ENCODE measurements at regions not wholly inside any gene's neighbourhood (a gene's known extent, or its start where the extent isn't known, plus 50 kb on each side); places are given as distances from the start of the nearest gene placed in this dataset.

DNA sequence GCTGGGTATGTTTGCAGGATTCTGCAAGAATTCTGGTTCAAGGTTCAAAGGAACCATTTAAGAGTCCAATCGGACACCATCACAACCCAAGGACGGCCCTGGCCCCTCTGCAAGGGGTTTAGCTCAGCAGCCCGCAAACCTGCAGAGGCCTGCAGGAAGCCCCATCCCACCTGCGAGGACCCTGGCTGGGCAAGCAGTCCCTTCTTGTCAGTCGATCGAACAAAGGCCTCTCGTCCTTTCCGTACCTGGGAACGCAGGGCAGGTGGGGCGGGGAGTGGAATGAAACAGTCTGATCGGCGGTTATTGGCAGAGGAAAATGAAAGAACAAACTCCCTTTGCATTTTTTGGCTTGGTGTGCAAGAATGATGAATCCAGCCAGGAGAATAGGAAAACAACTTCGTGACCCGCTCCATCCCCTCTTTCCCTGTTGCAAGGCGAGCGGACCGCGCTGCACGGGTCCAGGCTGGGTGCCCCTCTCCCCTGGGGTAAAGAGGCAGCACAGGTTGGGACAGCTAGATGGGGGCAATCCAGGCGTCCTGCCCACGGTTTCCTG is 73.7 kb downstream of the INSIG1 start:
- in situ Hi-C loops (cut with MboI) = no loop called here
- TF ChIP-seq KAT7 (CRISPR knock-in tag; IDR thresholded peaks at IDR 0.05; ENCODE audit: borderline replicate concordance) (no peak), FOXA3 (CRISPR knock-in tag; conservative IDR thresholded peaks at IDR 0.05 in 1 of 2, IDR thresholded peaks at IDR 0.05 in 1 of 2) (no peak), ZNF699 (CRISPR knock-in tag; IDR thresholded peaks at IDR 0.05; ENCODE audit: insufficient replicate concordance) (no peak), ZNF444 (CRISPR knock-in tag; IDR thresholded peaks at IDR 0.05) (no peak), RBM17 (IDR thresholded peaks at IDR 0.05; ENCODE audit: borderline replicate concordance, low read depth, low read length) (no peak), ZBTB7A (IDR thresholded peaks at IDR 0.05; ENCODE audit: borderline replicate concordance, control insufficient read depth, low read depth, low read length) (no peak), TAF9B (IDR thresholded peaks at IDR 0.05; ENCODE audit: partially characterized antibody) (no peak), GTF2A2 (tag; IDR thresholded peaks at IDR 0.05) (no peak), ZNF75A (CRISPR knock-in tag; IDR thresholded peaks at IDR 0.05) (no peak), XRCC4 (IDR thresholded peaks at IDR 0.05; ENCODE audit: extremely low read depth, insufficient read depth, insufficient read length) (no peak), SRSF3 (IDR thresholded peaks at IDR 0.05; ENCODE audit: insufficient read depth, low read length) (no peak)
- TF ChIP-seq, protein P1, sequence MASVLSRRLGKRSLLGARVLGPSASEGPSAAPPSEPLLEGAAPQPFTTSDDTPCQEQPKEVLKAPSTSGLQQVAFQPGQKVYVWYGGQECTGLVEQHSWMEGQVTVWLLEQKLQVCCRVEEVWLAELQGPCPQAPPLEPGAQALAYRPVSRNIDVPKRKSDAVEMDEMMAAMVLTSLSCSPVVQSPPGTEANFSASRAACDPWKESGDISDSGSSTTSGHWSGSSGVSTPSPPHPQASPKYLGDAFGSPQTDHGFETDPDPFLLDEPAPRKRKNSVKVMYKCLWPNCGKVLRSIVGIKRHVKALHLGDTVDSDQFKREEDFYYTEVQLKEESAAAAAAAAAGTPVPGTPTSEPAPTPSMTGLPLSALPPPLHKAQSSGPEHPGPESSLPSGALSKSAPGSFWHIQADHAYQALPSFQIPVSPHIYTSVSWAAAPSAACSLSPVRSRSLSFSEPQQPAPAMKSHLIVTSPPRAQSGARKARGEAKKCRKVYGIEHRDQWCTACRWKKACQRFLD (CRISPR knock-in tag; IDR thresholded peaks at IDR 0.05) = no peak
- TF ChIP-seq, protein P2, sequence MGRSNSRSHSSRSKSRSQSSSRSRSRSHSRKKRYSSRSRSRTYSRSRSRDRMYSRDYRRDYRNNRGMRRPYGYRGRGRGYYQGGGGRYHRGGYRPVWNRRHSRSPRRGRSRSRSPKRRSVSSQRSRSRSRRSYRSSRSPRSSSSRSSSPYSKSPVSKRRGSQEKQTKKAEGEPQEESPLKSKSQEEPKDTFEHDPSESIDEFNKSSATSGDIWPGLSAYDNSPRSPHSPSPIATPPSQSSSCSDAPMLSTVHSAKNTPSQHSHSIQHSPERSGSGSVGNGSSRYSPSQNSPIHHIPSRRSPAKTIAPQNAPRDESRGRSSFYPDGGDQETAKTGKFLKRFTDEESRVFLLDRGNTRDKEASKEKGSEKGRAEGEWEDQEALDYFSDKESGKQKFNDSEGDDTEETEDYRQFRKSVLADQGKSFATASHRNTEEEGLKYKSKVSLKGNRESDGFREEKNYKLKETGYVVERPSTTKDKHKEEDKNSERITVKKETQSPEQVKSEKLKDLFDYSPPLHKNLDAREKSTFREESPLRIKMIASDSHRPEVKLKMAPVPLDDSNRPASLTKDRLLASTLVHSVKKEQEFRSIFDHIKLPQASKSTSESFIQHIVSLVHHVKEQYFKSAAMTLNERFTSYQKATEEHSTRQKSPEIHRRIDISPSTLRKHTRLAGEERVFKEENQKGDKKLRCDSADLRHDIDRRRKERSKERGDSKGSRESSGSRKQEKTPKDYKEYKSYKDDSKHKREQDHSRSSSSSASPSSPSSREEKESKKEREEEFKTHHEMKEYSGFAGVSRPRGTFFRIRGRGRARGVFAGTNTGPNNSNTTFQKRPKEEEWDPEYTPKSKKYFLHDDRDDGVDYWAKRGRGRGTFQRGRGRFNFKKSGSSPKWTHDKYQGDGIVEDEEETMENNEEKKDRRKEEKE (IDR thresholded peaks at IDR 0.05; ENCODE audit: borderline replicate concordance in 1 of 2, control insufficient read depth in 1 of 2, low read depth in 2 of 2, low read length in 1 of 2) = no peak
- H2AFZ ChIP-seq (ENCODE audit: low read depth, low read length) = no peak overlapping the region
- no peaks in the 10 kb centered on the region for H3K79me2 ChIP-seq (ENCODE audit: control insufficient read depth, insufficient read depth, low read length)
- no TSS peak for BruUV-seq (replicated peaks)
- H3K9ac ChIP-seq (ENCODE audit: insufficient read depth in 1 of 2, low read depth in 2 of 2, low read length in 2 of 2) = no peak overlapping the region
- 19% methylated on average over 21 of the region's 21 CpGs for WGBS (ENCODE audit: insufficient coverage, low coverage, missing lambda C conversion rate)
- POLR2A ChIA-PET = interaction anchor here (0.6 to 0.7 kb wide), 2 partner anchors 24 to 330 kb away, joined by 3 to 4 read pairs; no protein-coding TSS in a partner anchor
- FAIRE-seq (no peak), ATAC-seq (no peak), DNase-seq (ENCODE audit: extremely low read depth in 1 of 4, low spot score in 3 of 4) (no peak)
- H4K20me1 ChIP-seq (replicated peaks; ENCODE audit: control insufficient read depth, insufficient read depth, low read length) = 0 out of 2 replicates have a peak, but pooled peaks cover 6% of the 10 kb centered on the region
- no peak overlapping the region for H3K27ac ChIP-seq (ENCODE audit: extremely low read depth, low read depth, low read length)
- intact Hi-C loops (cut with micrococcal nuclease) = no loop called here
- peaks cover 33 to 76% of the 10 kb centered on the region in 2 experiments for H3K27me3 ChIP-seq (ENCODE audit: control insufficient read depth in 2 of 2, insufficient read depth in 2 of 2, low read length in 2 of 2)
- no peaks in the 10 kb centered on the region for H3K36me3 ChIP-seq (ENCODE audit: control insufficient read depth, insufficient read depth, low read length)
- H3K4me2 ChIP-seq (ENCODE audit: insufficient read depth, low read length) = no peak overlapping the region
- no peaks in the 10 kb centered on the region for H3K9me1 ChIP-seq (ENCODE audit: control insufficient read depth, insufficient read depth, low read length)
- H3K4me1 ChIP-seq (replicated peaks in 1 of 2; ENCODE audit: control insufficient read depth in 2 of 2, insufficient read depth in 2 of 2, low read length in 2 of 2) = peaks cover 0 to 15% of the 10 kb centered on the region in 2 experiments; a peak in 1 of 5 replicates
- H3K9me3 ChIP-seq (replicated peaks; ENCODE audit: control insufficient read depth, insufficient read depth, low read depth, low read length) = no peaks in the 10 kb centered on the region
- H3K4me3 ChIP-seq = no peak overlapping the region
- CTCF ChIA-PET (ENCODE audit: low intra/inter-chr PET ratio) = no interaction called here

All from K562 (cell line).